ENCODE measurements at regions not wholly inside any gene's neighbourhood (a gene's known extent, or its start where the extent isn't known, plus 50 kb on each side); places are given as distances from the start of the nearest gene placed in this dataset.

GRCh38 chr15:69701198-69701597 is 248.6 kb downstream of the RPLP1 start:
- no peak for TF ChIP-seq CTCF (optimal IDR thresholded peaks at IDR 0.05 in 1 of 3, IDR thresholded peaks at IDR 0.05 in 1 of 3, conservative IDR thresholded peaks at IDR 0.05 in 1 of 3; ENCODE audit: extremely low read depth in 1 of 3, insufficient read depth in 2 of 3, low read length in 3 of 3)
- TF ChIP-seq EZH2 (IDR thresholded peaks at IDR 0.05; ENCODE audit: low read length) = no peak
- Histone ChIP-seq H3K9me1 (ENCODE audit: control insufficient read depth, extremely low read depth, insufficient read depth, low read length) (no peaks in the 10 kb centered on the region), H3K79me2 (ENCODE audit: control insufficient read depth, insufficient read depth, low read length) (no peaks in the 10 kb centered on the region), H3K27me3 (ENCODE audit: control insufficient read depth, extremely low read depth, insufficient read depth, low read length) (peaks cover 11% of the 10 kb centered on the region), H3K4me2 (ENCODE audit: control insufficient read depth, extremely low read depth, insufficient read depth, low read depth, low read length) (no peak overlapping the region), H3K4me1 (ENCODE audit: control insufficient read depth, extremely low read depth, insufficient read depth, low read length) (no peaks in the 10 kb centered on the region), H4K20me1 (ENCODE audit: control insufficient read depth, extremely low read depth, insufficient read depth, low read length) (no peaks in the 10 kb centered on the region), H3K36me3 (ENCODE audit: control insufficient read depth in 2 of 2, extremely low read depth in 1 of 2, insufficient read depth in 2 of 2, low read length in 2 of 2) (no peaks in the 10 kb centered on the region), H3K9me3 (ENCODE audit: control insufficient read depth, low read depth, low read length) (no peaks in the 10 kb centered on the region), H2AFZ (ENCODE audit: control insufficient read depth, low read length) (no peak overlapping the region), H3K4me3 (ENCODE audit: control insufficient read depth in 2 of 3, extremely low read depth in 1 of 3, insufficient read depth in 2 of 3, low read depth in 1 of 3, low read length in 3 of 3) (no peak overlapping the region), H3K9ac (ENCODE audit: control insufficient read depth, extremely low read depth, insufficient read depth, low read length) (no peak overlapping the region), H3K27ac (ENCODE audit: control insufficient read depth, insufficient read depth, low read length) (no peak overlapping the region)
- FAIRE-seq (no peak), DNase-seq (ENCODE audit: low read depth, low spot score) (no peak)
- dilution Hi-C loops (cut with MboI; ENCODE audit: extremely low pct_ligation_motif_present, low sequenced_read_pairs) = no loop called here

- H3K79me2 ChIP-seq (ENCODE audit: control insufficient read depth, insufficient read depth, low read length) = no peaks in the 10 kb centered on the region
- DNase-seq (ENCODE audit: low read depth, low spot score) (no peak), FAIRE-seq (no peak)
- peaks cover 11% of the 10 kb centered on the region for H3K27me3 ChIP-seq (ENCODE audit: control insufficient read depth, extremely low read depth, insufficient read depth, low read length)
- H3K27ac ChIP-seq (ENCODE audit: control insufficient read depth, insufficient read depth, low read length) = no peak overlapping the region
- H3K9ac ChIP-seq (ENCODE audit: control insufficient read depth, extremely low read depth, insufficient read depth, low read length) = no peak overlapping the region
- TF ChIP-seq CTCF (optimal IDR thresholded peaks at IDR 0.05 in 1 of 3, IDR thresholded peaks at IDR 0.05 in 1 of 3, conservative IDR thresholded peaks at IDR 0.05 in 1 of 3; ENCODE audit: extremely low read depth in 1 of 3, insufficient read depth in 2 of 3, low read length in 3 of 3) (no peak), EZH2 (IDR thresholded peaks at IDR 0.05; ENCODE audit: low read length) (no peak)
- no peaks in the 10 kb centered on the region for H3K4me1 ChIP-seq (ENCODE audit: control insufficient read depth, extremely low read depth, insufficient read depth, low read length)
- H3K4me3 ChIP-seq (ENCODE audit: control insufficient read depth in 2 of 3, extremely low read depth in 1 of 3, insufficient read depth in 2 of 3, low read depth in 1 of 3, low read length in 3 of 3) = no peak overlapping the region
- H2AFZ ChIP-seq (ENCODE audit: control insufficient read depth, low read length) = no peak overlapping the region
- H3K36me3 ChIP-seq (ENCODE audit: control insufficient read depth in 2 of 2, extremely low read depth in 1 of 2, insufficient read depth in 2 of 2, low read length in 2 of 2) = no peaks in the 10 kb centered on the region
- H3K9me1 ChIP-seq (ENCODE audit: control insufficient read depth, extremely low read depth, insufficient read depth, low read length) = no peaks in the 10 kb centered on the region
- no peak overlapping the region for H3K4me2 ChIP-seq (ENCODE audit: control insufficient read depth, extremely low read depth, insufficient read depth, low read depth, low read length)
- no peaks in the 10 kb centered on the region for H3K9me3 ChIP-seq (ENCODE audit: control insufficient read depth, low read depth, low read length)
- no peaks in the 10 kb centered on the region for H4K20me1 ChIP-seq (ENCODE audit: control insufficient read depth, extremely low read depth, insufficient read depth, low read length)
- dilution Hi-C loops (cut with MboI; ENCODE audit: extremely low pct_ligation_motif_present, low sequenced_read_pairs) = no loop called here
Measured at GRCh38 chr15:69703532-69704187, 251.0 kb downstream of the RPLP1 start.

All from keratinocyte (primary cell).